NCI-H1436 (cell line): ENCODE measurements at regions not wholly inside any gene's neighbourhood (a gene's known extent, or its start where the extent isn't known, plus 50 kb on each side); places are given as distances from the start of the nearest gene placed in this dataset.

Experiments used
- DNase-seq: peaks from one replicate; lab custom pipeline; 2025; lab: John Stamatoyannopoulos, UW

DNA sequence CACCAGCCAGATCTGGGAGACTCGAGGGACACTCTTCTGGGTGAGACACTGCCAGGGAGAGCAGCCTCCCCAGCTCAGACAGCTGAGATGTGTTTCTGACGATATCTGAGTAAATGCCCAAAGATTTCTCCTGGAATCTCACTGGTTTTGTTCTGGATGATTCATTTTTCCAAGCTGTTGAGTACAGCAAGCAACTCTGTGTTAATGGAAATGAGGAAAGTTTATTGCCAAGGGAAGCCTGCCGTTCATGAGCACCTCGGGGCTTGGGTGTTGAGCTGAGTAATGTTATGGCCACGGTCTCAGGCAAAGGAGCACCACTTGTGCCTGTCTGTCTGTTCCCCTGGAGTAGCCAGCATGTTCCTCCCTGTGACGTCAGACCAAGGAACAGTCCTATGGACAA is 1132.4 kb downstream of the BRD1 start:
- DNase-seq, result no peak

DNA sequence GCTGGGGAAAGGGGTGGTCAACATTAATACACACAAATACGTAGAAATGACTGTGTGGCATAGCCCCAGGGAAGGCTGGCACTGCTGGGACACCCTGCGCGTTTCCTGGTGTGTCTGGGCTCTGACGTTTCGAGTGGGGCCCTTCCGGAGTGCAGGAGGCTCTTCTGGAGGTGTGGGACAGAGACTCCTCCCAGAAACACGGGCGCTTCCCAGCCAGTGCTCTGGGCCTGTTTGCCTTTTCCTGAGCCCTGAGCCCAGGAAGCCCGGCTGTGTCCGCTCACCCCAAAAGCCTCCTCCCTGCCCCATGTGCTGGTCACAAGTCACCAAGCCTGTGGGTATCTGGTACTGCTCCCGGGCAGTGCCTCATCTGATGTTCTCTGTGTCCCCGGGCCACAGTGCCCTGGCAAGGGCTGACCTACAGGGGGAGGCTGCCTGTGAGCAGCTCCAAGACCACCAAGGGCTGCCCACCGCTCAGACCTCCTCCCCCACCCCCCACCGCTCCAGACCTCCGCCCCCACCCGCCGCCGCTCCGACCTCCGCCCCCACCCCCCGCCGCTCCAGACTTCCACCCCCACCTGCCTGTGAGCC is 1133.3 kb downstream of the BRD1 start:
- DNase-seq, result no peak

DNA sequence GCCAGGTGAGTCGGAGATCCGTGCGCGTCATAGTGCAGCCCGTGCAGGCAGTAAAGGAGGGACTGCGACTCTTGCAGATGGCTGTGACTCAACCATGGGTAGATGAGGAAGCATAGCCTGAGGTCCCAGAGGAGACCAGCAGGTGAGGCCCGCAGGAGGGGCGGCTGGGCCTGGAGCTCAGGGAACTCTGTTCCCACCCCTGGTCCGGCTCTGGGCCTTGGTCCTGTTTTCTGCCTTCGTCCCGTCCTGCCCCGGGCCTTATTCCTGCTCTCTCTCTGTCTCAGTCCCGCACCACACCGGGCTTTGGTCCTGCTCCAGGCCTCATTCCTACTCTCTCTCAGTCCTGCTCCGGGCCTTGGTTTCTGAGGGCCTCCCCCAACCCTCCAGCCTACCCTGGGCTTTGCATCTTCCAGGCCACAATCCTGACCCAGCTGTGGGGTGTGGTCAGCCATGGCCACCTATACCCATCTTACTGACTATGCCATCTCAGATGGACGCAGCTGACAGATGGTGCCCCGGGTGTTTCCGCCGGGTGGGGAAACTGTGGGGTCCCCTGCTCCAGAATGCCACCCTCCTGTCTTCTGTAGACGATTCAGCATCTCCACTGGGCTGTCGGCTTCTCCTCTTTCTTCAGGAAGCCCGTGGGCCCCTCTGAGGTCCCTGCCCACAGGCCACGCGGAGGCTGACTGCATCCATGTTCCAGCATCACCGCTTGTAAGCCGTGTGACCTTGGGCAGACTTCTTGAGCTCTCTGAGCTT is 1134.1 kb downstream of the BRD1 start:
- DNase-seq, result no peak

DNA sequence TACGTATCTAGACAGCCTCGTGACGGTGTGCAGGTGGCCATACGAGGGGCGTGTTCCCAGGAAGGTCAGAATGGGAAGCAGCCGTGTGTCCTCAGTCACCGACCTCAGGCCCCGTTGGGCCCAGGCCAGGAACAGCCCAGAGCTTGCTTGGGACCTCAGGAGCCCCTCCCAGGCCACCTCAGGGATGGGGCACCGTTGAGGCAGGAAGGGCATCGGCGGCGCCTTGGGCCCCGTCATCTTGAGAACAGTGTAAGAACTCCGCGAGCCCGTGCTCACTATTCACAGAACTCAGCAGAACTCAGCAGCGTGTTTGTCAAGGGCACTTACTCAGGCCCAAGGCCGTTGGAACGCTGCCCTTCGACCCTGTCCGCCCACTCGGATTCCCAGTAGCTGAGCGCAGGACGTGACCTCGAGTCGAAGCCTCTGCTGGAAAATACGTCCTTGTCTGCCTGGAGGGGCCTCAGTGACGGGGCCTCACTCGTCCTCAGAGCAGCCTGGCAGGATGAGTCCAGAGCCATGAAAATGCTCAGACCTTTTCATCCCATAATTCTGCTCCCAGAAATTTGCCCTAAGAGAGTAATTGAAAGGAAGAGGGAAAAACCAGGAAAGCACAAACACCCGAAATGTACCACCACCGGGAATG is 1134.8 kb downstream of the BRD1 start:
- DNase-seq, result no peak

DNA sequence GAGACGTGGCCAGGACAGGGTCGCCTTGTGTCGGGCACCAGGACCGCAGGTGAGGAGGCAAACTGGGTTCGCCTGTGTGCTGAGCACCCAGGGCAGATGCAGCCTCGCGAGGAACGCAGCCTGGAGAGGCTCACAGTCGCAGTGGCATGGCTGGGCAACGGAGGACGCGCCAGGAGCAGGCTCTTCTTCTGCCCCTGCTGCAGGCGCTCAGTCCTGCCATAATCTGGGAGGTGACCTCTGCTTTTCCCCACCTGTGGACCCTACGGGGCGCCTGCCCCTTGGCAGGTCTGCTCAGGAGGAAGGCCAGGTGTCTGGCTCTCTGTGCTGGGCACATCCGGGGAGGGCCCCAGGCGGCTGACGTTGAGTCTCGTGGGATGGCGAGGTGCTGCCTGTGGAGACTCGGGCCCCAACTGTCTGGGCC is 1136.2 kb downstream of the BRD1 start:
- DNase-seq, result no peak

DNA sequence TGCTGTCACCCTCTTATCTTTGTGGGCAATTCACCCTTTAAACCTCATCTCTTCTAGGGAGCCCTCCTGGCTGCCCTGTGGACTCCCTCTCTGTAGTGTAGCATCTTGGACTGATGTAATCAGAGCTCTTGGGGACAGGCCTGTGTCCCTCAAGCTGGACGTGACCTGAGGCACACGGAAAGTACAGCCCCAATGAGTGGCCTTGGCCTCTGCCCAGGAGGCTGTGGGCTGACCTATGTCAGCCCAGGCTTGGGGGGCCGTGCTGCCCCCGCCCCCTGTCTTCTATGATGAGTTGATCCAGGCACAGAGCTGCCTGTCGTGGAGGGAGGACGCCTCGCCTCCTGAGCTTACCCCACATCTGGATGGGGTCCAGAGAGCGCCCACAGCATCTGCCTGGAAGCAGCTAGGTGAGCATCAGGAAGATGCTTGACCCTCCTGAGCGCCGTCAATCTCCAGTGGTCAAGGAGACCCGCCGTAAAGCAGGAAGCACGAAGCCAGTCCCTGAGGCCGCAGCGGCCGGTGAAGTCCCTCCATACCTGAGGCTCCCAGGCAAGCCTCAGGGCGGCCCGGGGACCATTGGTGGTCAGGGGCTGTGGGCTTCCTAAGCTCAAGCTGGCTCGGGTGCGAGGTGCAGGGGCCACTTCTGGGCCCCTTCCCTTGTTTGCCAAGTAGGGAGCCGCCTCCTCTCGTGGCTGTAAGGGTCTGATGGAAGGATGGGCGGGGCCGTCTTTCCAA is 1136.9 kb downstream of the BRD1 start:
- no peak for DNase-seq

DNA sequence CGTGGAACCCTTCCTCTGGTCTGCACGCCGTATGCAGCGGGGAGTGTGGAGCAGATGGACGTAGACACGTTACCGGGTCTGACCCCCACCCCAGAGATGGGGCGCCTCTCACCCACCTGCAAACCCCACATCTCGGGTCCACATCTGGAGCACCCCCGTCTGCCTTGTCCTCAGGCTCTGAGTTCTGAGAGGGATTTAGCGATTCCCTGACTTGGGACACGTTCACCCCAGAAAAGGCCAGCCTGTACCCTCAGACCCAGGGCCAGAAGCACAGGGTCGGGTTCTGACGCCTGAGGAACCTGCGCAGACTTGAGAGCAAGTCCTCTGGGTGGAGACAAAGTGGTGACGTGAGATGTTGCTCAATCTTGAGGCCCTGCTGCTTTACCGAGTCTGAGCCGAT is 1138.5 kb downstream of the BRD1 start:
- no peak for DNase-seq

DNA sequence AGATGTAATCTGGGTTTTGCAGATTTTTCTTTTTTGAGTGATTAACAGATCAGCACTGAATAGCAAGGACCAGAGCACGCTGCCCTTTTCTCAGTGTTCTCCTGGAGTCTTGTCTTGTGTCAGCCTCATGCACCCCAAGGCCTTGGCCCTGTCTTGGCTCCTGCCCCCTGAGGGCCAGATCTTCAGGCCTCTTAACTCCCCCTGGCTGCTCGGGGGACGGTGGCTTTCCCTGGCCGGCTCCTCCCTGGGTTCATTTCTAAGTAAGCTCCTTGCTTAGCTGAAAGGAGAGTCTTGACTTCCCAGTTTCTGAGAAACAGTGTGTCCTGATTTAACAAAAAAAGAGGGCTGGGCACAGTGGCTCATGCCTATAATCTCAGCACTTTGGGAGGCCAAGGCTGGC is 1139.3 kb downstream of the BRD1 start:
- no peak for DNase-seq

DNA sequence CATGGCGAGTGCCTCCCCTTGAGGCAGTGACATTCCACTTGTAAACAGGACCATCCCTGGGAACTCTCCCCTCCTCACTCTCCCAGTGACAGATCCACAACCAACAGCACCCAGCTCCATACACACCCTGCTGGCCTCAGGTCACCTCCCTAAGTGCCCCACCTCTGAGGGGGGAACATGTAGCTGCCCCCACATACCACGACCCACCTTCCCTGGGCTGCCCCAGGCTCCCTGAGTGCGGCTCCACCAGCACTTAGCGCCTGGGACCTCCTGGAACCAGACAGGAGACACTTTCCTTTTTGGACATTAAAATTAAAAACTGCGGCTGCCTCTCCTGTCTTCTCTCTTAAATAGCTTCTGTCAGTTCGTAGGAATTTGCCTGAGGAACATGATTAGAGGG is 1140.1 kb downstream of the BRD1 start:
- no peak for DNase-seq

DNA sequence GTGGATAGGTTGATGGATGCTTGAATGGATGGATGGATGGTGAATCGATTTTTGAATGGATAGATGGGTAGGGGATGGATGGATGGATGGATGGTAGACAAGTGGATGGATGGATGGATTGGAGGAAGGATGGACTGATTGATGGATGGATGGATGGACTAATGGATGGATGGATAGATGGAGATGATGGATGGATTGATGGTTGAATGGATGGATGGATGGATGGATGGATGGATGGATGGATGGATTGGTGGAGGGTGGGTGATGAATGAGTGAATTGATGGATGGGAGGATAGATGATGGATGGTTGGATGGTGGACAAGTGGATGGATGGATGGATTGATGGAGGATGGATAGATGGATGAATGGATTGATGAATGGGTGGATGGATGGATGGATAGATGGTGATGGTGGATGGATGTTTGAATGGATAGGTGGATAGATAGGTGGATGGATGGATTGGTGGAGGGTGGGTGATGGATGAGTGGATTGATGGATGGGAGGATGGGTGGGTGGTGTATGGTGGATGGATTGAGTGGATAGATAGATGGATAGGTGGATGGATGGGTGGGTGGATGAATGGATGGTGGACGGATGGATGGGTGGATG is 1140.9 kb downstream of the BRD1 start:
- DNase-seq, result no peak

DNA sequence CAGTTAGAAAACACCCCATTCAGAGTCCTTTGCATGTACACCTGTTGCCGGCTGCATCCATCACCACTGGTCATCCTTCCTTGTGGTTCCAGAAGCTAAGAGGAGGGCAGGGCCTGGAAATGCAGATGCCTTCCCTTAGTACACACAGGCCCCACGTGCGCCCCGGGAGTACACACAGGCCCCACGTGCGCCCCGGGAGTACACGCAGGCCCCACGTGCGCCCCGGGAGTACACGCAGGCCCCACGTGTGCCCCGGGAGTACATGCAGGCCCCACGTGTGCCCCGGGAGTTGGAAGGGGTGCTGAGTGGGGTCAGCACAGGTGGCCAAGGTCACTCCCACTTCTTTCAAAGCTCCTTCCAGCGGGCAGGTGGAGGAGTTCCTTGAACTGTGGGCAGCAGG is 1141.9 kb downstream of the BRD1 start:
- no peak for DNase-seq

DNA sequence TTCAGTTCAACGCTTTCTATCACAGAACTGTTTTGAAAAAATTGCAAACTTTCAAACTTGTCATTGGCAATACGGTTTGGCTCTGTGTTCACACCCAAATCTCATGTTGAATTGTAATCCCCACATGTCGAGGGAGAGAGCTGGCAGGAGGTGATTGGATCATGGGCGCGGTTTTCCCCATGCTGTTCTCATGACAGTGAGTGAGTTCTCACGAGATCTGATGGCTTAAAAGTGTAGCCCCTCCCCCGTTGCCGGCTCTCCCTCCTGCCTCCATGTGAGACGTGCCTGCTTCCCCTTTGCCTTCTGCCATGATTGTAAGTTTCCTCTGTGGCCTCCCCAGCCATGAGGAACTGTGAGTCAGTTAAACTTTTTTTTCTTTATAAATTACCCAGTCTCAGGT is 1144.0 kb downstream of the BRD1 start:
- no peak for DNase-seq

DNA sequence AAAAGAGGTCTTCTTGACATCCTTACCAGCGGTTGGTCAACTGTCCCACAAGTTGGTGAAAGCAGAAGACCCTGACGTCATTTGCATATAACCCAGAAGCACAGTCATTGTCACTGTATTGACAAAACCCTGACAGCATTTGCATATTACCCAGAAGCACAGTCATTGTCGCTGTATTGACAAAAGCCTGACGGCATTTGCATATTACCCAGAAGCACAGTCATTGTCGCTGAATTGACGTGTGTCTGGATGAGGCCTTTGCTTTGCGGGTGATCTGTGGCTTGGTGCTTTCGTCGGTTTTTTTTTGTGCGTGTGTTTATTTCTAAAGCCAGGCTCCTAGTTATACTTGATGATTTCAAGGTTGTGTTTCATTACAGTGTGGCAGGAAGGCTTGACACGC is 1145.2 kb downstream of the BRD1 start:
- DNase-seq, result no peak

DNA sequence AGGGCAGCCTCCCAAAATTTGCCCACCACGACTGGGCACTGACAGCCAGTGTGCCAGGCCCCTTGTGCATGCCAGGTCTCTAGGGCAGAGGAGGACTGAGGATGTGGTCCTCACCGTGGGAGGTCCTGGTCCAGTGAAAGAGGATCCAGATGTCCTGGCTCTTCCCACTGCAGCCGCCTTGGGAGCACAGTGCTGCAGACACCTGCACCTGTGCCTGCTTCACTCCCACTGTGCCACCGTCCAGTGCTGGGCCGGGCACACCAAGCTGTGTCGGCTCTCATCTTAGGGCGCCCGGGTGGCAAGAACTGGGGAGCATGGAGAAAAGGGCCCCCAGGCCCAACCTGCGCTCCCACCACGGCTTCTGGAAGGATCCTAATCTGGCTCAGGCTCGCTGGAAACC is 1147.1 kb downstream of the BRD1 start:
- no peak for DNase-seq

DNA sequence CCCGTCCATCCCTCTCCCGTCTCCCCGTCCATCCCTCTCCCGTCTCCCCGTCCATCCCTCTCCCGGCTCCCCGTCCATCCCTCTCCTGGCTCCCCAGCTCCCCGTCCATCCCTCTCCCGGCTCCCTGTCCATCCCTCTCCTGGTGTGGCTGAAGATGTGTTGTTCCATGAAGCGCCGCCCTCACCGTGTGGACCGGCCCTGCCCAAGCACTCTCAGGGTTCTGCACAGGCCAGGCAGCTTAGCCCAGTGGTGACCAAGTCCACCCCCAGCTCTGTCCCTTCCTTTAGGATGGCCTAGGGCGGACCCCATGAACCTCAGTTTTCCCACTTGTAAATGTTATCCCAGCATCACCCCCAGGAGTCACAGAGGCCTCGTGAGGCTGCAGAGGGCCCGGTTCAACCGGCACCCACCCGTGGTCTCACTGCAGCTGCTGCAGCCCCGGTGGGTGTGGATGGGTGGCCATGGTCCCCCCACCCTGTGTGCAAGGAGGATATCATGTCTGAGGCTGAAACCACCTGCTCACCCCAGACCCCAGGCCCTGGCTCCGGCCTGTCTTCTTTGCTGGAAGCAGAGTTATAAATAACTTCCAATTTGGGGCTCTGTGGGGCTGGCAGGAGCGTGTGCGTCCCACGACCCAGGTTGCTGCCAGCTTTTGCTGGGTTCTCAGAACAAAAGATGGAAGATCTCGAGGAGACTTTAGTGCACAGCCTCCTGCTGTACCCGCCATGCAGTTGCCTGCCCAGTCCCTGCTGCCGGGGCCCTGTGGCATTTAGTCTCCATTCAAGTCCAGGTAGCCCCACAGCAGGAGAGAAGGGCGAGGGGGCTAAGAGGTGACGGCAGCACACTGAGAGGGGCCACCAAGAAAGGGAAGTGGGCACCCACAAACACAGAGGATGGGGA is 1147.8 kb downstream of the BRD1 start:
- DNase-seq, result no peak

DNA sequence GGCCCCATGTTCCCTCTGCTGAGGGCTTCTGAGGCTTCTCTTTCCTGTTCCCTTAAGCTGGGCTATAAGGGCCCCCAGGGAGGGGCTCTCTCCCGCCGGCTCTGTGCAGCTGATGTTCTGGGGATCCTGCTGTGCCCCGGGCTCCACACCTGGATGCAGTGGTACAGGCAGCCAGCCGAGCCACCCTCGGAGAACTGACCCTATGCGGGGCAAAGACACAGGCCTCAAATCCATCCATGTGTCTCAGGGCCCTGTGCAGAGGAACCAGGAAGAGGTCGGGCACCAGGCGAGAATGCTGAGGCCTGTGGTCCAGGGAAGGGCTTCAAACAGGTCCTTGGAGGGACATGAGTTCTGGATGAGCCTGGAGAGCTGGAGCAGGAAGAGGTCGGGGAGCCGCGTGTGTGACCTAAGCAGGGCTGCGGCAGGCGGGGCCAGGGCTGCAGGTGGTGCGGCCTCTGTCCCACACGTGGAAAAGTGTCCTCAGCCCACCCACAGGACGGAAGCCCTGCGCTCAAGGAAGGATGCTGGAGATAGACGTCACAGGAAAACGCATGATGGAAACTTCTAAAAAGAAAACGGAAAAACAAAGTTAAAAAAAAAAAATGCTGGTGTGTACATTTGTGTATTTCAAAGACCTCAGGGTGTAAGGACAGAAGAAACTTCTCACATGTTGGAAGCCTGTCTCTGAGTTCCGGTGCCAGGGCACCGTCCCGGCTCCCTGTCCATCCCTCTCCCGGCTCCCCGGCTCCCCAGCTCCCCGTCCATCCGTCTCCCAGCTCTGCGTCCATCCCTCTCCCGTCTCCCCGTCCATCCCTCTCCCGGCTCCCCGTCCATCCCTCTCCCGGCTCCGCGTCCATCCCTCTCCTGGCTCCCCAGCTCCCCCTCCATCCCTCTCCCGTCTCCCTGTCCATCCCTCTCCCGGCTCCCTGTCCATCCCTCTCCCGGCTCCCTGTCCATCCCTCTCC is 1149.2 kb downstream of the BRD1 start:
- no peak for DNase-seq

DNA sequence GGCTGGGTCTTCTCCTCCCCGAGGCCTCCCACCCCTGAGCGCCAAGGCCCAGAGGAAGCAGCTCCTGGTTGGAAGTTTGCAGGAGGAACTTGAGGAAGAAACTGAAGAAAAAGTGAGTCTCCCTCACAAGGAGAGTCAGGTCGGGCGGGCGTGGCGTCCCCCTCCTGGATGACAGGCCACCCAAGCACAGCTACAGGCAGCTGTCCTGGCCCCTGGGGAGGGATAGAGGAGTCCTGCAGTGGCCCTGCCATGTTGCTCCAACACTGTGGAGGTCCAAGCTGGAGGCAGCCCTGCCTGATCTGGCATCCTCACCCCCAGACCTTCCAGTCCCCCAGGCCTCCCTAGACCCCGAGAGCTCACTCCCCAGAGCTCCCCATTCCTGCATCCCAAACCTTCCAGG is 1150.1 kb downstream of the BRD1 start:
- DNase-seq, result no peak

DNA sequence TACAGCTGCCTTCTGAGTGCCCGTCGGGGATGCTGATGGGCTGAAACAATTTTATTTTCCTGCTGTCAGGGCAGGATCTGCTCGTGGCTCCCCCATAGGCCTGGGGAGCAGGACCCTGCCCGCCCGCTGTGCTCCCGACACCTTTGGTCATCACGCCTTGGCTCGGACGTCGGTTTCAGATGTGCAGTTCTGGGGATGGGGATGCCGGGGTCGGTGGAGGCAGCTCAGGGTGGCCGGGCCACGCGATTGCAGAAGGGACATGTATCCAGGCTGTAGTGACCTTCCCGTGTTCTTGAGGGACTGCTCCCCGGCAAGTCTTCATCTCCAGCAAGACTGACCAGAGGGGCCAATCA is 1150.5 kb downstream of the BRD1 start:
- DNase-seq, result no peak

DNA sequence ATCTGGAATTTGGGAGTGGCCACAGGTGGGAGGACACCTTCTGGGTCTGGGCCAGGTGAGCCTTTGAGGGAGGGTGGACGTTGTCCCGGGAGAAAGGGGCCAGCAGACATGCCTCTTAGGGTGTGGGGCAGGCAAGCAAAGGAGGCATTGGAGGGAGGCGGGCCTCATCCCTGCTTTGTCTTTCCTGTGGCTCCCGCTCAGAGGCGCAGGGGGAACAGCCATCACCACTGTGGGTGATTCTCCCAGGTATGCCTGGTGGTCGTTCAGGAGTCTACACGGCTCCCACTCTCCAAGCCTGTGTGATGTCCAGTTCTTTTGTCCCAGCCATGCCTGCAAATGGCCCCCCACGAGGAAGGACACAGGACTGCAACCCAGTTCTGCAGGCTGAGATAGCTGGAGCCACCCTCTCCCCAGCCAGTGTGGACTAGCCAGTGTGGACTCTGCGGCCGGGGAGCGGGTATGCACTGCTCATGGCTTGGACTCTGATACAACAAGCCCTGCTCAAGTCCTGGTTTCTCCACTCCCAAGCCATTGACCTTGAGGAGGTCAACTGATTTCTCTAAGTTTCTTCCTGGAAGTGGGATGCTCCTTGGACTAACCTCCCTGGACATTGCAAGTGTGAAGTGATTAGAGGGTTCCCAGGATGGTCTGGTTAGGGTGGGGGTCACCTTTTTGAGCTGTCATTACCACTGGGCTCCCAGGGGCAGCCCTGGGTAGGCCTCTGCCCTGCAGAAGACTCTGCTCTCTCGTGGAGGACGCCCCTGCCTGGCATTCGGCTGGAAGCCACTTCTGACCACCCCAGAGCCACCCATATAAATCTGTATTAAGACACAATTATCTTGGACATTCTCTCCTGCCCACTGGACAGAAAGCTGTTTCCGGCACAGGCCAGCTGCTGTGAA is 1151.2 kb downstream of the BRD1 start:
- DNase-seq, result no peak
